ENCODE measurements at regions not wholly inside any gene's neighbourhood (a gene's known extent, or its start where the extent isn't known, plus 50 kb on each side); places are given as distances from the start of the nearest gene placed in this dataset.

- Histone ChIP-seq H3K9me3 (replicated peaks in 1 of 2; ENCODE audit: control insufficient read depth in 1 of 2, insufficient read depth in 1 of 2, low read length in 2 of 2) (no peaks in the 10 kb centered on the region), H3K27me3 (ENCODE audit: control insufficient read depth in 2 of 2, insufficient read depth in 2 of 2, low read length in 2 of 2) (peaks cover 2 to 5% of the 10 kb centered on the region in 2 donors), H3K36me3 (replicated peaks in 1 of 2; ENCODE audit: control insufficient read depth in 1 of 2, insufficient read depth in 2 of 2, low read length in 2 of 2) (no peaks in the 10 kb centered on the region), H3K27ac (ENCODE audit: low read depth in 1 of 2, low read length in 2 of 2) (no peak overlapping the region), H4K20me1 (ENCODE audit: insufficient read depth, low read length) (no peaks in the 10 kb centered on the region), H3K4me3 (replicated peaks in 1 of 3; ENCODE audit: low read depth in 2 of 3, low read length in 3 of 3) (no peak overlapping the region), H3K9ac (ENCODE audit: insufficient read depth, low read length, poor library complexity, severe bottlenecking) (no peak overlapping the region), H3K79me2 (ENCODE audit: insufficient read depth, low read length) (no peaks in the 10 kb centered on the region), H2AFZ (ENCODE audit: insufficient read depth, low read depth, low read length, poor library complexity, severe bottlenecking) (no peak overlapping the region), H3K4me2 (replicated peaks; ENCODE audit: extremely low read depth, low read length, poor library complexity, severe bottlenecking) (no peak overlapping the region), H3K4me1 (ENCODE audit: control insufficient read depth in 1 of 2, insufficient read depth in 2 of 2, low read length in 2 of 2) (no peaks in the 10 kb centered on the region)
- Mint-ChIP-seq H3K27me3 (ENCODE audit: low read depth in 3 of 3) (peaks cover 12 to 18% (median 15%) of the 10 kb centered on the region in 3 donors), H3K9me3 (no peaks in the 10 kb centered on the region), H3K36me3 (no peaks in the 10 kb centered on the region), H3K4me1 (peaks cover 2% of the 10 kb centered on the region), H3K27ac (peak overlapping the region in 1 of 7 donors; percentile 2), H3K4me3 (no peak overlapping the region)
- no peak for TF ChIP-seq CTCF (IDR thresholded peaks at IDR 0.05)
- no peak for DNase-seq
- whole genome bisulfite sequencing (ENCODE audit: insufficient coverage), result no CpG with 5 or more reads among the region's 1 CpG
- intact Hi-C loops (cut with micrococcal nuclease), result no loop called here
Observed at GRCh38 chr4:138677748-138678147, 337.8 kb upstream of the NOCT start.

DNA sequence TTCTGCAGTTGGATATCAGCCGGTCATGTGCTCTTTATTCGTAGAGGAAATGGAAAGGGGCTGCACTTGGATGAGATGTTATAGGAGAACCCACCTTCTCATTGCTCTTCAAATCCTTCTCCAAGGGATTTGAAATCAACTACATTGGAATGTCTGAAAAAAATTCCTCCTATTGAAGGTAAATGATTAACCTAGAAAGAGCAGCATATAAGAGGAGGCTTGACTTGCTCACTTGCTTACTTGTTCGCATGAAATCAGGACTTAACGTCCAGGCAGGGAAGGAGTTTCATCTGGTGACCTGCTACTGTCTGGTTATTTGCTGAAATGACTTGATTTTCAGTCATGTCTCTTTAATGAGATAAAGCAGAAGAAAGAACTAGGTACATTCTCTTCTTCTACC, 338.4 kb upstream of the NOCT start:
- peaks cover 8 to 14% (median 11%) of the 10 kb centered on the region in 3 donors for H3K27me3 Mint-ChIP-seq (ENCODE audit: low read depth in 3 of 3)
- H2AFZ ChIP-seq (ENCODE audit: insufficient read depth, low read depth, low read length, poor library complexity, severe bottlenecking), result no peak overlapping the region
- no peaks in the 10 kb centered on the region for H3K9me3 ChIP-seq (replicated peaks in 1 of 2; ENCODE audit: control insufficient read depth in 1 of 2, insufficient read depth in 1 of 2, low read length in 2 of 2)
- no peaks in the 10 kb centered on the region for H4K20me1 ChIP-seq (ENCODE audit: insufficient read depth, low read length)
- H3K4me3 ChIP-seq (replicated peaks in 1 of 3; ENCODE audit: low read depth in 2 of 3, low read length in 3 of 3), result no peak overlapping the region
- intact Hi-C loops (cut with micrococcal nuclease), result no loop called here
- peaks cover 2% of the 10 kb centered on the region for H3K4me1 Mint-ChIP-seq
- H3K4me3 Mint-ChIP-seq, result no peak overlapping the region
- no peak for DNase-seq
- H3K79me2 ChIP-seq (ENCODE audit: insufficient read depth, low read length), result no peaks in the 10 kb centered on the region
- peaks cover 0 to 2% of the 10 kb centered on the region in 2 donors for H3K27me3 ChIP-seq (ENCODE audit: control insufficient read depth in 2 of 2, insufficient read depth in 2 of 2, low read length in 2 of 2)
- H3K4me2 ChIP-seq (replicated peaks; ENCODE audit: extremely low read depth, low read length, poor library complexity, severe bottlenecking), result no peak overlapping the region
- H3K36me3 ChIP-seq (replicated peaks in 1 of 2; ENCODE audit: control insufficient read depth in 1 of 2, insufficient read depth in 2 of 2, low read length in 2 of 2), result no peaks in the 10 kb centered on the region
- H3K36me3 Mint-ChIP-seq, result no peaks in the 10 kb centered on the region
- no peaks in the 10 kb centered on the region for H3K9me3 Mint-ChIP-seq
- TF ChIP-seq CTCF (IDR thresholded peaks at IDR 0.05), result no peak
- H3K27ac Mint-ChIP-seq, result no peak overlapping the region
- H3K9ac ChIP-seq (ENCODE audit: insufficient read depth, low read length, poor library complexity, severe bottlenecking), result no peak overlapping the region
- H3K27ac ChIP-seq (ENCODE audit: low read depth in 1 of 2, low read length in 2 of 2), result no peak overlapping the region
- H3K4me1 ChIP-seq (ENCODE audit: control insufficient read depth in 1 of 2, insufficient read depth in 2 of 2, low read length in 2 of 2), result no peaks in the 10 kb centered on the region
- WGBS (ENCODE audit: insufficient coverage), result 100% methylated on average over 1 of the region's 4 CpGs

Measured in CD14-positive monocyte (primary cell).